ENCODE measurements at regions not wholly inside any gene's neighbourhood (a gene's known extent, or its start where the extent isn't known, plus 50 kb on each side); places are given as distances from the start of the nearest gene placed in this dataset.

- DNase-seq (ENCODE audit: low spot score), result no peak
- no peak for TF ChIP-seq CTCF (IDR thresholded peaks at IDR 0.05; ENCODE audit: extremely low read depth, missing control alignments)
Observed at GRCh38 chr2:189960346-189960745, 102.2 kb downstream of the MSTN start.

- no peak for DNase-seq (ENCODE audit: low spot score)
- no peak for TF ChIP-seq CTCF (IDR thresholded peaks at IDR 0.05; ENCODE audit: extremely low read depth, missing control alignments)
Observed at GRCh38 chr2:189959450-189959849, 103.1 kb downstream of the MSTN start.

- no peak for DNase-seq (ENCODE audit: low spot score)
- TF ChIP-seq CTCF (IDR thresholded peaks at IDR 0.05; ENCODE audit: extremely low read depth, missing control alignments), result no peak
Observed at GRCh38 chr2:189954989-189955388, 107.5 kb downstream of the MSTN start.

- no peak for TF ChIP-seq CTCF (IDR thresholded peaks at IDR 0.05; ENCODE audit: extremely low read depth, missing control alignments)
- DNase-seq (ENCODE audit: low spot score), result peak; percentile 33
Observed at GRCh38 chr2:189952536-189953109, 109.9 kb downstream of the MSTN start.

GRCh38 chr2:189951791-189952535 lies 110.6 kb downstream of the MSTN start:
- no peak for TF ChIP-seq CTCF (IDR thresholded peaks at IDR 0.05; ENCODE audit: extremely low read depth, missing control alignments)
- no peak for DNase-seq (ENCODE audit: low spot score)

GRCh38 chr2:189943009-189943408 lies 119.5 kb downstream of the MSTN start:
- DNase-seq (ENCODE audit: low spot score), result no peak
- TF ChIP-seq CTCF (IDR thresholded peaks at IDR 0.05; ENCODE audit: extremely low read depth, missing control alignments), result no peak

GRCh38 chr2:189940913-189941312 lies 121.6 kb downstream of the MSTN start:
- no peak for DNase-seq (ENCODE audit: low spot score)
- TF ChIP-seq CTCF (IDR thresholded peaks at IDR 0.05; ENCODE audit: extremely low read depth, missing control alignments), result no peak
